Ovary (tissue), 7 donors: ENCODE measurements at regions not wholly inside any gene's neighbourhood (a gene's known extent, or its start where the extent isn't known, plus 50 kb on each side); places are given as distances from the start of the nearest gene placed in this dataset.

Experiments used
- DNase-seq, 5 donors: peaks; one replicate each; pipeline ENCODE4 v3.0.0-alpha.2; 2019 to 2020
- H3K27ac ChIP-seq, 2 donors: fragments of 200-600 bp; one replicate each; pipeline versions ENCODE4 v1.5.1 to v1.8.0; 2019 to 2022
- H3K27me3 ChIP-seq: fragments of 200-600 bp; one replicate; pipeline ENCODE4 v1.8.0; 2022
- H3K36me3 ChIP-seq: fragments of 200-600 bp; sonication (generic); one replicate; pipeline ENCODE4 v1.5.1; 2019
- H3K4me1 ChIP-seq: one replicate; pipeline ENCODE4 v1.8.1; 2013; ENCODE audit warnings: mild to moderate bottlenecking, moderate library complexity; ENCODE audit not compliant: insufficient read depth
- H3K4me3 ChIP-seq: fragments of 200-600 bp; sonication (generic); one replicate; pipeline ENCODE4 v1.5.1; 2017
- H3K9me3 ChIP-seq, 2 donors: fragments of 200-600 bp in 1 of 2; sonication (generic) in 1 of 2; one replicate each; pipeline versions ENCODE4 v1.5.1 to v1.8.1; 2013 to 2019; ENCODE audit warnings: mild to moderate bottlenecking in 1 of 2, moderate library complexity in 1 of 2
- CTCF ChIP-seq, 3 donors: fragments of 450-650 bp in 2 of 3; fragments of 200-600 bp in 1 of 3; IDR thresholded peaks; one replicate each; pipeline versions ENCODE4 v1.5.1 to v1.8.0; 2016 to 2022; ENCODE audit warnings: antibody characterized with exemption in 3 of 3, mild to moderate bottlenecking in 1 of 3
- EP300 ChIP-seq: sonication (generic); formaldehyde crosslinking; IDR thresholded peaks from one replicate; pipeline ENCODE4 v1.6.1; 2017; ENCODE audit warnings: antibody characterized with exemption
- POLR2A ChIP-seq: fragments of 450-650 bp; IDR thresholded peaks from one replicate; pipeline ENCODE4 v1.6.1; 2017; ENCODE audit warnings: antibody characterized with exemption, mild to moderate bottlenecking, moderate library complexity
- whole genome bisulfite sequencing, 3 donors: extraction: QIAGEN DNeasy Blood & Tissue Kit in 1 of 3; methylation state at CpG; one replicate each; pipeline versions ENCODE4 v1.1.5 to v1.1.7; 2013 to 2017; 5-methylcytosine and 5-hydroxymethylcytosine counted together
- intact Hi-C, 4 donors: fragments of 100-400 bp; cut with DNase I; formaldehyde crosslinking; loops; one replicate each; pipeline versions ENCODE4 v1.11.0 to v1.15.1; 2022 to 2023
- donor health status: DM: no; HTN: no; CAD: no; lungs with moderate emphysema.
- donor health status: DM: no; HTN: no; CAD: no.
- donor health status: Bipolar disorder and iron deficiency.
- donor health status: DM: no; HTN: no; CAD: no.
- donor health status: DM: yes; HTN: yes; CAD: no.

- Histone ChIP-seq H3K27me3 (no peaks in the 10 kb centered on the region), H3K4me1 (no peaks in the 10 kb centered on the region), H3K4me3 (no peak overlapping the region), H3K9me3 (no peaks in the 10 kb centered on the region), H3K27ac (no peak overlapping the region), H3K36me3 (no peaks in the 10 kb centered on the region)
- no peak for DNase-seq
- no peak for TF ChIP-seq CTCF (IDR thresholded peaks at IDR 0.05)
- TF ChIP-seq EP300, result no peak
- no peak for TF ChIP-seq POLR2A
- intact Hi-C loops, result no loop called here
- 89 to 94% (median 90%) methylated on average over 3 of the region's 3 CpGs for WGBS, 3 donors
Measured at GRCh38 chr5:85517386-85517785, 1100.4 kb upstream of the COX7C start.

- Histone ChIP-seq H3K4me3 (no peak overlapping the region), H3K27me3 (no peaks in the 10 kb centered on the region), H3K4me1 (no peaks in the 10 kb centered on the region), H3K9me3 (no peaks in the 10 kb centered on the region), H3K36me3 (no peaks in the 10 kb centered on the region), H3K27ac (no peak overlapping the region)
- TF ChIP-seq EP300, result no peak
- no peak for TF ChIP-seq CTCF (IDR thresholded peaks at IDR 0.05)
- no peak for TF ChIP-seq POLR2A
- no peak for DNase-seq
- WGBS, 3 donors, result 85 to 88% (median 87%) methylated on average over 4 of the region's 4 CpGs
- intact Hi-C loops, result no loop called here
Measured at GRCh38 chr5:85533341-85534047, 1084.2 kb upstream of the COX7C start.

GRCh38 chr5:85538362-85538761 lies 1079.4 kb upstream of the COX7C start:
- no peak overlapping the region for H3K4me3 ChIP-seq
- H3K27me3 ChIP-seq, result no peaks in the 10 kb centered on the region
- no peak for TF ChIP-seq CTCF (IDR thresholded peaks at IDR 0.05)
- TF ChIP-seq EP300, result no peak
- no peak for TF ChIP-seq POLR2A
- no peaks in the 10 kb centered on the region for H3K36me3 ChIP-seq
- no peak overlapping the region for H3K27ac ChIP-seq
- DNase-seq, result no peak
- no peaks in the 10 kb centered on the region for H3K4me1 ChIP-seq
- intact Hi-C loops, result no loop called here
- H3K9me3 ChIP-seq, result no peaks in the 10 kb centered on the region

- WGBS, 3 donors, result 55 to 69% (median 66%) methylated on average over 2 of the region's 2 CpGs
- Histone ChIP-seq H3K4me1 (no peaks in the 10 kb centered on the region), H3K4me3 (no peak overlapping the region), H3K9me3 (no peaks in the 10 kb centered on the region), H3K36me3 (no peaks in the 10 kb centered on the region), H3K27me3 (no peaks in the 10 kb centered on the region), H3K27ac (no peak overlapping the region)
- intact Hi-C loops, result no loop called here
- DNase-seq, result no peak
- TF ChIP-seq CTCF (IDR thresholded peaks at IDR 0.05) (no peak), POLR2A (no peak), EP300 (no peak)
Measured at GRCh38 chr5:85545129-85545528, 1072.6 kb upstream of the COX7C start.
